Breast epithelium (tissue), 3 donors: ENCODE measurements at regions not wholly inside any gene's neighbourhood (a gene's known extent, or its start where the extent isn't known, plus 50 kb on each side); places are given as distances from the start of the nearest gene placed in this dataset.

Experiments
- POLR2A ChIP-seq: fragments of 450-650 bp; IDR thresholded peaks from one replicate; pipeline ENCODE4 v1.6.1; 2016; ENCODE audit warnings: antibody characterized with exemption, mild to moderate bottlenecking, moderate library complexity
- POLR2AphosphoS5 ChIP-seq, 3 donors: sonication (generic); formaldehyde crosslinking; IDR thresholded peaks; one replicate each; pipeline ENCODE4 v1.6.1; 2017; ENCODE audit warnings: antibody characterized with exemption in 3 of 3
- TF ChIP-seq, protein P1 (sequence below), 3 donors: fragments of 450-650 bp; IDR thresholded peaks; one replicate each; pipeline ENCODE4 v1.5.1; 2016 to 2017; ENCODE audit warnings: antibody characterized with exemption in 3 of 3, mild to moderate bottlenecking in 3 of 3, moderate library complexity in 3 of 3

GRCh38 chr9:88737031-88737430 is 202.1 kb downstream of the NXNL2 start:
- TF ChIP-seq, protein P1, sequence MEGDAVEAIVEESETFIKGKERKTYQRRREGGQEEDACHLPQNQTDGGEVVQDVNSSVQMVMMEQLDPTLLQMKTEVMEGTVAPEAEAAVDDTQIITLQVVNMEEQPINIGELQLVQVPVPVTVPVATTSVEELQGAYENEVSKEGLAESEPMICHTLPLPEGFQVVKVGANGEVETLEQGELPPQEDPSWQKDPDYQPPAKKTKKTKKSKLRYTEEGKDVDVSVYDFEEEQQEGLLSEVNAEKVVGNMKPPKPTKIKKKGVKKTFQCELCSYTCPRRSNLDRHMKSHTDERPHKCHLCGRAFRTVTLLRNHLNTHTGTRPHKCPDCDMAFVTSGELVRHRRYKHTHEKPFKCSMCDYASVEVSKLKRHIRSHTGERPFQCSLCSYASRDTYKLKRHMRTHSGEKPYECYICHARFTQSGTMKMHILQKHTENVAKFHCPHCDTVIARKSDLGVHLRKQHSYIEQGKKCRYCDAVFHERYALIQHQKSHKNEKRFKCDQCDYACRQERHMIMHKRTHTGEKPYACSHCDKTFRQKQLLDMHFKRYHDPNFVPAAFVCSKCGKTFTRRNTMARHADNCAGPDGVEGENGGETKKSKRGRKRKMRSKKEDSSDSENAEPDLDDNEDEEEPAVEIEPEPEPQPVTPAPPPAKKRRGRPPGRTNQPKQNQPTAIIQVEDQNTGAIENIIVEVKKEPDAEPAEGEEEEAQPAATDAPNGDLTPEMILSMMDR (IDR thresholded peaks at IDR 0.05), result no peak
- TF ChIP-seq POLR2A (no peak), POLR2AphosphoS5 (IDR thresholded peaks at IDR 0.05) (no peak)
